ENCODE measurements at regions not wholly inside any gene's neighbourhood (a gene's known extent, or its start where the extent isn't known, plus 50 kb on each side); places are given as distances from the start of the nearest gene placed in this dataset.
"Not testable (repeated sequence)": the region's sequence is repeated elsewhere in the genome, so short reads cannot be mapped to it uniquely, and the experiment has no call there.

- DNase-seq: no peak
Observed at GRCh38 chr14:35987731-35988130, 161.6 kb downstream of the BRMS1L start.

DNA sequence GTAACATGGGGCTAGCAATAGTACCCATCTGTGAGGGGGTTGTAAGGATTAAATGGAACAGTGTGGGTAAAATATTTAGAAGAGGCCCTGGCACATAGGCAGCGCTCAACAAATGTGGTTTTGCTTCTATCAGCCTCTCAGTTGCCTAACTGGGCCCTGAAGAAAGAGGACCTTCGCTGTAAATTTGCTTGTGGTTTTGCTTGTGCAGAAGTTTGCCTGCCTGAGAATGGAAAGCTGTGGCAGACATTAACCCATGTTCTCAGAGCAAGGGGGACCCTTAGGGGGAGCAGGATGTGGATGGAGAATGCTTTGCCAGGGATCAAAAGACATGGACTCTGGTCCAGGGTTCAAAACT, 160.1 kb downstream of the BRMS1L start:
- DNase-seq: no peak

DNA sequence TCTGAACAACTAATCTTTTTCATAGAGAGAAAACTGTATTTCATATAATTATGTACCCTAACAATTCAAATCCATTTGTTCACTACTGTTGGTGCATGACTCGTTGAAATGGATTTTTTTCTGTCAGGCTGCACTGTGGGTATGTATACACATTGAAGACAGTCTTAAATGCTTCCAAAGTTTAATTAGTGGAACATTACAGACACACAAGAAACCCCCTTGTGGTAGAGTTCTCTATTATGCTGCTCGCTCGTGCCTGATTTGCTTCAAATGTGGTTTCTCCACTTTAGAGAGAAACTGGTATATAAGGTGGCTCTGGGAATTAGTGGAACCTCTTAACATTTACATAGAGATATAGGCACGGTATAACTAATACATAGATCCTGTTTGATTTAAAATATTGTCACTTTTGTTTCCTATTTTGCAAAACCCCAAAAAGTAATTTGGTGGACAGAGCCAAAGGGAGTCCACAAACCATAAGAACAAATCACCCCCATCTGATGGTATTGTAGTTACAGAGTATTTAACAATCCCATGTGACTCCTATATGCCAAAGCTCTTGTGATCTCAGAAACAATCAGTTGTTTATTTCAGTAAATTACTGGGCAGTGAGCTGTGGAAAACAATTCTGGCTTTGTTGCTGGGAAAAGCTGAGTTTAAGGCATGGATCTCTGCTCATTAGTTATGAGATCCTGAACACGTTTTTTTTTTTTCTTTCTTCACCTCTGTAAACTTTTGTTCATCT, 159.5 kb downstream of the BRMS1L start:
- no peak for DNase-seq

DNA sequence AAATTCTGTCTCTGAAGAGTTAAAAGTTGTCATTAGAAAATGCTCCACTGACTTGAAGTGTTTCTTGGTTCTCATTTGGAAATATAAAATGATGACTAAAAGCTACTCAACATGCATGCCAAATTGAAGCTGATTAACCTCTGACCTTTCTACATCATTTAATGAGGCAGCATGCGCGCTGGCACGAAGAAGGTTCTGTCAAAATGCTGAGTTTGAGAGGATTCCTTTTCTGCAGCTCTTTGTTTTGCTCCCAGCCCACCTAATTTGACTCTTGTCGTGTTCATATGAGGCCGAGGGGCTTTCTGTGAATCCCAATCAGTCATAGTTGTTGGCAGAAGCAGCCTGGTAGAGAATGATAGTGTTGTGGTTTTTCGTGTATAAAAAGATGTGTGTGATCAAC, 153.4 kb downstream of the BRMS1L start:
- DNase-seq: no peak

DNA sequence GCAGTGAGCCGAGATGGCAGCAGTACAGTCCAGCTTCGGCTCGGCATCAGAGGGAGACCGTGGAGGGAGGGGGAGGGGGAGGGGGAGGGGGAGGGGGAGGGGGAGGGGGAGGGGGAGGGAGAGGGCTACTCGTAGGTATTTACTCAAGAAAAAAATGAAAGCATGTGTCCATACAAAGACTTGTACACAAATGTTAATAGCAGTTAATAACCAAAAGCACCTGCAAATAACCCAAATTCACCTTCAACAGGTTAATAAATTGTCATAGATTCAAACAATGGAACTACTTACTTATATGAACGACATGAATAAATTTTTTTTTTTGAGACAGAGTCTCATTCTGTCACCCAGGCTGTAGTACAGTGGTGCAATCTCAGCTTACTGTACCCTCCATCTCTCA, 152.4 kb downstream of the BRMS1L start:
- DNase-seq: no peak

GRCh38 chr14:35975814-35976213, 149.7 kb downstream of the BRMS1L start:
- DNase-seq: no peak

DNA sequence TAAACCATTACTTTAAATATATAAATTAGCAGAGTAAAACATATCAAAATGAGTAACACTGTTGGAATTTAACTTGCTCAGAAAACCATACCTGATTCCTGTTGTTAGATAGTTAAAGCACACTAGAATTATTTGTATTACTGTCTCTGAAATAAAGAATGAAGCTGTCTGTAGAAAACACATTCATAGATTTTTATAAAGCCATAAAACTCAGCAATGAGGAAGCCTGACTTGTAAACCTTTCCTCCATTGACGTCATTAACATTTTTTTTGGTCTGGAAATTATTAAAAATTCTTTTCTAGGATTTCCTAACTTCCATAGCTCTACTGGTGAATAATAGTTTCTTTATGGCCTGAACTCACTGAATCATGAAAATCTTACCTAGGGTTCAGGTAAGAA, 147.6 kb downstream of the BRMS1L start:
- DNase-seq: no peak

- no peak for DNase-seq
Observed at GRCh38 chr14:35971965-35972630, 146.0 kb downstream of the BRMS1L start.

DNA sequence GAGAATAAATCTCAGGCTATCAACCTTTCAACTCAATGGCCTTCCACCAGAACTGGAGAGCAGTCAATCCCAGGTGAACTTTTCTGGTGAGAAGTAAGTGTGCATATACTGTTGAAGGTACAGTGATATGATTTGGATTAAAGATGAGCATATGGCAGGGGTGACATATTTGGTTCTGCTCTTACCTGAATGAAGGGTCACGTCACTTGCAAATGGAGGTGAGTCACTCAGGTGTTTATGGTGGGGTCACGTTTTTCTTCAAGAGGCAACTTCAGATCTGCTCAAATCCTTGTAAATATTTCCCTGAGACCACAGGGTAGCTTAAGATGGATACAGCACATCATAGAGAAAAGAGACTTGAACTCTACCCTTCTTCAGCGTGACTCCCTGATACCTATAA, 143.2 kb downstream of the BRMS1L start:
- no peak for DNase-seq

GRCh38 chr14:35965400-35965799, 139.3 kb downstream of the BRMS1L start:
- no peak for DNase-seq

- DNase-seq: no peak
Observed at GRCh38 chr14:35964697-35965286, 138.7 kb downstream of the BRMS1L start.

DNA sequence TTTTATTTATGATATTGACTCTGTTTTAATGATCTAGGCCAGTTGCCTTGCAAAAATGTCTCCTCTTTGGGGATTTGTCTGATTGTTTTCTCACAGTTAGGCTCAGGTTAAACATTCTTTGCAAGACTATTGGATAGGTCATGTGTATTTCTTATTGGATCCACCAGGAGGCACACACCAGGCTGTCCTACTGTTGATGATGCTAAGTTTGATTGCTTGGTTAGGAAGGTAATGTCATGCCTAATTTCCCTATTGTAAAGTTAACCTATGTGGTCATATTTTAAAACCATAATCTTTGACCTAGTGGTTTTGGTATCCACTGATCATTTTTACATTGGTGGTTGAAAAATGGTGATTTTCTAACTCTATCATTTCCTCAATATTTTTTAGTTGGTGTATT, 137.1 kb downstream of the BRMS1L start:
- DNase-seq: no peak

- DNase-seq: no peak
Observed at GRCh38 chr14:35961697-35962274, 135.6 kb downstream of the BRMS1L start.

GRCh38 chr14:35959835-35960234, 133.7 kb downstream of the BRMS1L start:
- DNase-seq: peak; percentile 29

DNA sequence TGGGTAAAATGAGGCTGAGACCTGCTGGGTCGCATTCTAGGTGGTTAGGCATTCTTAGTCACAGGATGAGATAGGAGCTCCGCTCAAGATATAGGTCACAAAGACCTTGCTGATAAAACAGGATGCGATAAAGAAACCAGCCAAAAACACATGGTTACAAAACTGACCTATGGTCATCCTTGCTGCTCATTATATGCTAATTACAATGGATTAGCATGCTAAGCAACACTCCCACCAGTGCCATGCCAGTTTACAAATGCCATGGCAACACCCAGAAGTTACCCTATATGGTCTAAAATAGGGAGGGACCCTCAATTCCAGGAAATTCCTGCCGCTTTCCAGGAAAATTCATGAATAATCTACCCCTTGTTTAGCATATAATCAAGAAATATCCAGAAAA, 132.4 kb downstream of the BRMS1L start:
- no peak for DNase-seq

DNA sequence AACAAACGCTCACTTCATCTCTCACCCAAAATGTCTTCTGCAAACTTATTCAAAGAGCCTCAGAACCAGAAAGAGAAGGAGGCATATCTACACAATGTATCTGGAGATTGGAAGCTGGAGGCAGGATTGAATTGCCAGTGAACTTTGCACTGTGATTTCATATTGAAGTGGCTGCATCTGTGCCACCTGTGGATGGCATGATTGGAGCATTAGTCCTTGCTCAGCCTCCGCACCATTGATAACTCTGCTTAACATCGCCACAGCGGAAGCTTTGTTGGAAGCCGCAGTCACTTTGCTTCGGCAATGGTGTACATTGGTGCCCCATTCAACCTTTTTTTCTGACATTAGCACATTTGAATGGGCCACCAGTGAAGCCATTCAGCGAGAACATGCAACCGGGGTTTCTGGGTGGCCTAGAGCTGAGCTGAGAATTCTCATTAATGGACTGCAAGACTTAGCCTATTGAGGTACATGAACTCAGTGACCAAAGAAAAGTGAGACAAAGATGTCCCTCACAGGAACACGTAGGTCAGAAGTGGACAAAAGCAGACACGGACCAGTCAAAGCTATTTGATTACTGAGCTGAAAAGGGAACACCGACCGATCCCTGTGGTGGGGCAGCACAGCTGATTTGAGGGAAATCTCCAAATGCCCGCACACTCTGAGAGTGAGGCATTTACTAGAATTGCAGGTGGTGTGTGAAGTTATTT, 130.4 kb downstream of the BRMS1L start:
- DNase-seq: no peak

DNA sequence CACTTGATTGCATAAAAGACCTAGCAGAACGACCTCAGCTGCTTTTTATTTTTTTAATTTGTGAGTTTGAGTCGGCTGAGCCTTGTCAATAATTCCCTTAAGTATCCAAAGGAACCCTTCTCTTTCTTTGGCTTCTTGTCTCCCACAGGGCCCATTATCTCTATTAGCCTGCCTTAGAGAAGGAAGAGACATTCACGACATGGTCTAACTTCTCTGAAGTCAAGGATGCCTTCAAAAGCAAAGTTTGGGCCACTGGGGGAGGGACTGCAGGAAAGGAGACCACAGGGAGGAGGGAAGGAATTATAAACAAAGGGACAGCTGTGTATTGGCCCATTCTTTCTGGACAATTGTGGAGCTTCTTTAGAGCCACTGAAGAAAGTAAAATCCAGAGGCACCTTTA, 126.4 kb downstream of the BRMS1L start:
- no peak for DNase-seq

GRCh38 chr14:35949920-35950513, 123.9 kb downstream of the BRMS1L start:
- DNase-seq: peak; percentile 88

- DNase-seq: not testable (repeated sequence)
Observed at GRCh38 chr14:35947983-35948382, 121.8 kb downstream of the BRMS1L start.

- peak; percentile 42 for DNase-seq
Observed at GRCh38 chr14:35944847-35945246, 118.7 kb downstream of the BRMS1L start.

DNA sequence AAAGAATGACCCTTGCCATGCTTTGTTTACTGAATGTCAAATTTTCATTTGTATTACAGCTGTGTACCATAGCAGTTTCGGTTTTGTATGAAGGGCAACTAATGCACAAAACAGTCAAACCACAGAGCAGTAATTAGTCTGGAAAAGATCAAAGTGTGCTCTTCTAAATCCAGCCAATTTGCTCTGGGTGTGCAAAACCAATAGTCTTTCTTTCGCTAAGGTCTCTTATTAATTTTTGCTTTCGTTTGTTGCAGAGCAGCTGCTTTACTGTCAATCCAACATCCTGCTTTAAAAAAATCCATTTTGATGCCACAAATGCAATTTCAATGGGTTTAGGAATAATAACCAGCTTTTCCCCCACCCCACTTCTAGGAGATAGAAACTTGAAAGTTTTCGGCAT, 114.2 kb downstream of the BRMS1L start:
- DNase-seq: peak; percentile 39

DNA sequence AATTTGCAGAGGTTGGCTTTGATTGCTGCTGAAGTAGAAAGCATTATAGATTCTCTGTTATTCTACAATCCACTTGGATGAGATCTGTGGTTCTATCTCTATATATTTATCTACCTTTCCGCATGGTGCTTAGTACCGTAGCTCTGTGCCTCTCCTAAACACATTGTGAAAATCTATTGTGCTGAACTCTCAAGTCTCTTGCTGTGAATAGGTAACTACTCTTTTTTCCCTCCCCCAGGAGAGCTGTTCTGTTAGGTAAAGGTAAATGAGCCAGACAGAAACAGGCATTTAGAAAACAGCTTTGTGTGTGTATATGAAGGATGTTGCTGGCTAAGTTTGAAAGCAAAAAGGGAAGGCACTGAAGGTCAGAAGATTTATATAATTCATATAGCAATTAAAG, 112.6 kb downstream of the BRMS1L start:
- DNase-seq: no peak

- DNase-seq: no peak
Observed at GRCh38 chr14:35934499-35934898, 108.4 kb downstream of the BRMS1L start.

Data from COR-L47 (cell line).